ENCODE measurements at regions not wholly inside any gene's neighbourhood (a gene's known extent, or its start where the extent isn't known, plus 50 kb on each side); places are given as distances from the start of the nearest gene placed in this dataset.

DNA sequence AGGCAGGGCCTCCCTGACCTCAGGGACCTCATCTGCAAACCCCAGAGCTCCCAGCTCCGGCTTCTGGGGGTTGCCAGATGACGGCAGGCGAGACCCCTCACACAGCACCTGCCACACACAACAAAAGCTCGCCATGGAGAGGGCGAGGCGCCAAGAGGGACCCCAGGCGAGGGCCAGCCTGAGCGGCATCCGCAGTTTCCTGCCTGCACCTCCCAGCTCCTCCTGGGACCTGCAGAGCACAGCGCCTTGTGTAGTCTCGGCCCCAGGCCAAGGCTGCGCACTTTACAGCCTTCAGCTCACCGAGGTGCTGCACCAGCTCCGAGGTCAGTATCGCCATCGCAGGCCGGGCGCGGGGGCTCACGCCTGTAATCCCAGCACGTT lies 82.4 kb upstream of the ADAMTS2 start:
- H2AFZ ChIP-seq (ENCODE audit: low read depth): no peak overlapping the region
- no peaks in the 10 kb centered on the region for H3K9me2 ChIP-seq
- no peaks in the 10 kb centered on the region for H3K79me2 ChIP-seq (ENCODE audit: insufficient read depth)
- no peak for DNase-seq
- peaks cover 0 to 14% of the 10 kb centered on the region in 2 experiments; a peak in 1 of 4 replicates for H3K4me1 ChIP-seq (ENCODE audit: control insufficient read depth in 1 of 2, insufficient read depth in 2 of 2, low read depth in 1 of 2, low read length in 1 of 2)
- H3K4me3 ChIP-seq (ENCODE audit: low read depth in 2 of 2, low read length in 1 of 2): no peak overlapping the region
- H3K27ac ChIP-seq (ENCODE audit: low read depth in 2 of 2, low read length in 1 of 2): no peak overlapping the region
- ChIA-PET POLR2A (no interaction called here), CTCF (interaction anchor here (0.6 to 1.8 kb wide), 3 partner anchors 12 to 66 kb away, joined by 3 to 9 read pairs (median 3); no protein-coding TSS in a partner anchor)
- no peaks in the 10 kb centered on the region for H3K36me3 ChIP-seq (replicated peaks in 1 of 2; ENCODE audit: control insufficient read depth in 1 of 2, insufficient read depth in 2 of 2, low read length in 1 of 2)
- H3F3A ChIP-seq (replicated peaks; ENCODE audit: insufficient read depth): no peaks in the 10 kb centered on the region
- no peak overlapping the region for H3K9ac ChIP-seq
- TF ChIP-seq RCOR1 (IDR thresholded peaks at IDR 0.05; ENCODE audit: low read length): no peak
- TF ChIP-seq FOSL2 (IDR thresholded peaks at IDR 0.05; ENCODE audit: borderline replicate concordance, low read depth): no peak
- H3K9me3 ChIP-seq: no peaks in the 10 kb centered on the region
- 79% methylated on average over 11 of the region's 21 CpGs for WGBS (ENCODE audit: low lambda C conversion rate)
- H3K27me3 ChIP-seq (ENCODE audit: insufficient read depth): no peaks in the 10 kb centered on the region
- H3K4me2 ChIP-seq: no peak overlapping the region
- no peaks in the 10 kb centered on the region for H4K20me1 ChIP-seq (ENCODE audit: insufficient read depth)

DNA sequence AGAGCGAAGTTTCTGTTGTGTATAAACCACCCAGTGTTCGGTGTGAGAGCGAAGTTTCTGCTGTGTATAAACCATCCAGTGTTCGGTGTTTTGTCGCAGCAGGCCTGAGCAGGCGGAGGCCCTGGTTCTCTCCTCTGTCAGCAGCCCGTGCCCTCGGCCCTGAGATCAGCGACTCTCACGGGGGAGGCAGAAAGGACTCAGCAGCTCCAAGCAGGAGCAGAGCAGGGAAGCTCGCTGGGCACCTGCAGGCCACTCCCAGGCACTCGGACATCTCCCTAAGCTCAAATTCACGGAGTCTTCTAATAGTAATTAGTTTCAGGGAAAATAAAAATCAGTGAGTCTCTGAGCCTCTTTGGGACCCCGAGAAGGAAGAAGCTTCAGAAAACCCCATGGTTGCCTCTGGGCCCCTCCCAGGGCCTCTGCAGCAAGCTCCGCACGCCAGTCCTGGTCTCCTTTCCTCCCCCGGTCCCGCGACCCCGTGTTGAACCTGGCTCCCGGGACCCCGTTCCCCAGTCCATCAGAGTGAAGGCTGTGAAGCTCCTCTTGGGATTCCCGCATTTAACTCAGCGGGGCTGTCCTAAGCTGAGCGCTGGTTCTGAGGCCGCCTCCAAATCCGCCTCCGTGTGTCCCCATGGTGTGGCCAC lies 81.9 kb upstream of the ADAMTS2 start:
- no peaks in the 10 kb centered on the region for H3K27me3 ChIP-seq (ENCODE audit: insufficient read depth)
- no peak for DNase-seq
- H2AFZ ChIP-seq (ENCODE audit: low read depth): no peak overlapping the region
- H3K4me1 ChIP-seq (ENCODE audit: control insufficient read depth in 1 of 2, insufficient read depth in 2 of 2, low read depth in 1 of 2, low read length in 1 of 2): peaks cover 0 to 19% of the 10 kb centered on the region in 2 experiments; a peak in 1 of 4 replicates
- H3K79me2 ChIP-seq (ENCODE audit: insufficient read depth): no peaks in the 10 kb centered on the region
- CTCF ChIA-PET: interaction anchor here (0.6 to 0.7 kb wide), 2 partner anchors 13 to 16 kb away, joined by 3 read pairs; no protein-coding TSS in a partner anchor
- H3K9me2 ChIP-seq: no peaks in the 10 kb centered on the region
- H3K4me3 ChIP-seq (ENCODE audit: low read depth in 2 of 2, low read length in 1 of 2): no peak overlapping the region
- POLR2A ChIA-PET: no interaction called here
- H3F3A ChIP-seq (replicated peaks; ENCODE audit: insufficient read depth): no peaks in the 10 kb centered on the region
- no peaks in the 10 kb centered on the region for H4K20me1 ChIP-seq (ENCODE audit: insufficient read depth)
- H3K27ac ChIP-seq (ENCODE audit: low read depth in 2 of 2, low read length in 1 of 2): no peak overlapping the region
- 56% methylated on average over 22 of the region's 28 CpGs for WGBS (ENCODE audit: low lambda C conversion rate)
- H3K9me3 ChIP-seq: no peaks in the 10 kb centered on the region
- no peaks in the 10 kb centered on the region for H3K36me3 ChIP-seq (replicated peaks in 1 of 2; ENCODE audit: control insufficient read depth in 1 of 2, insufficient read depth in 2 of 2, low read length in 1 of 2)
- TF ChIP-seq, protein P1, sequence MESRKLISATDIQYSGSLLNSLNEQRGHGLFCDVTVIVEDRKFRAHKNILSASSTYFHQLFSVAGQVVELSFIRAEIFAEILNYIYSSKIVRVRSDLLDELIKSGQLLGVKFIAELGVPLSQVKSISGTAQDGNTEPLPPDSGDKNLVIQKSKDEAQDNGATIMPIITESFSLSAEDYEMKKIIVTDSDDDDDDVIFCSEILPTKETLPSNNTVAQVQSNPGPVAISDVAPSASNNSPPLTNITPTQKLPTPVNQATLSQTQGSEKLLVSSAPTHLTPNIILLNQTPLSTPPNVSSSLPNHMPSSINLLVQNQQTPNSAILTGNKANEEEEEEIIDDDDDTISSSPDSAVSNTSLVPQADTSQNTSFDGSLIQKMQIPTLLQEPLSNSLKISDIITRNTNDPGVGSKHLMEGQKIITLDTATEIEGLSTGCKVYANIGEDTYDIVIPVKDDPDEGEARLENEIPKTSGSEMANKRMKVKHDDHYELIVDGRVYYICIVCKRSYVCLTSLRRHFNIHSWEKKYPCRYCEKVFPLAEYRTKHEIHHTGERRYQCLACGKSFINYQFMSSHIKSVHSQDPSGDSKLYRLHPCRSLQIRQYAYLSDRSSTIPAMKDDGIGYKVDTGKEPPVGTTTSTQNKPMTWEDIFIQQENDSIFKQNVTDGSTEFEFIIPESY (IDR thresholded peaks at IDR 0.05; ENCODE audit: borderline replicate concordance, low read depth): no peak
- no peak for TF ChIP-seq FOSL2 (IDR thresholded peaks at IDR 0.05; ENCODE audit: borderline replicate concordance, low read depth)
- TF ChIP-seq, protein P2, sequence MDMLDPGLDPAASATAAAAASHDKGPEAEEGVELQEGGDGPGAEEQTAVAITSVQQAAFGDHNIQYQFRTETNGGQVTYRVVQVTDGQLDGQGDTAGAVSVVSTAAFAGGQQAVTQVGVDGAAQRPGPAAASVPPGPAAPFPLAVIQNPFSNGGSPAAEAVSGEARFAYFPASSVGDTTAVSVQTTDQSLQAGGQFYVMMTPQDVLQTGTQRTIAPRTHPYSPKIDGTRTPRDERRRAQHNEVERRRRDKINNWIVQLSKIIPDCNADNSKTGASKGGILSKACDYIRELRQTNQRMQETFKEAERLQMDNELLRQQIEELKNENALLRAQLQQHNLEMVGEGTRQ (IDR thresholded peaks at IDR 0.05; ENCODE audit: borderline replicate concordance, low read depth, low read length): no peak
- no peak for TF ChIP-seq RFX5 (IDR thresholded peaks at IDR 0.05; ENCODE audit: low read length)
- TF ChIP-seq FOXJ3 (CRISPR knock-in tag; IDR thresholded peaks at IDR 0.05): no peak
- no peak for TF ChIP-seq JUND (IDR thresholded peaks at IDR 0.05)
- no peak for TF ChIP-seq GATA2 (CRISPR knock-in tag; IDR thresholded peaks at IDR 0.05)
- H3K4me2 ChIP-seq: no peak overlapping the region
- H3K9ac ChIP-seq: no peak overlapping the region

All from SK-N-SH (cell line).